Fibroblast of skin of back (primary cell): ENCODE measurements at regions not wholly inside any gene's neighbourhood (a gene's known extent, or its start where the extent isn't known, plus 50 kb on each side); places are given as distances from the start of the nearest gene placed in this dataset.

Experiments
- DNase-seq: peaks from one replicate; pipeline ENCODE4 v3.0.0-alpha.2; 2013

- DNase-seq: no peak
Observed at GRCh38 chr22:49297871-49298721, 529.6 kb downstream of the BRD1 start.

- no peak for DNase-seq
Observed at GRCh38 chr22:49297286-49297870, 530.3 kb downstream of the BRD1 start.

GRCh38 chr22:49296561-49296960 lies 531.1 kb downstream of the BRD1 start:
- no peak for DNase-seq

- no peak for DNase-seq
Observed at GRCh38 chr22:49295851-49296560, 531.7 kb downstream of the BRD1 start.

GRCh38 chr22:49295465-49295743 lies 532.3 kb downstream of the BRD1 start:
- no peak for DNase-seq

- no peak for DNase-seq
Observed at GRCh38 chr22:49294656-49295464, 532.8 kb downstream of the BRD1 start.

GRCh38 chr22:49292909-49293308 lies 534.8 kb downstream of the BRD1 start:
- no peak for DNase-seq

- no peak for DNase-seq
Observed at GRCh38 chr22:49291781-49292180, 535.9 kb downstream of the BRD1 start.

GRCh38 chr22:49291169-49291568 lies 536.5 kb downstream of the BRD1 start:
- no peak for DNase-seq

GRCh38 chr22:49290711-49291110 lies 537.0 kb downstream of the BRD1 start:
- DNase-seq: no peak

- no peak for DNase-seq
Observed at GRCh38 chr22:49289822-49290679, 537.6 kb downstream of the BRD1 start.

- DNase-seq: no peak
Observed at GRCh38 chr22:49286181-49286760, 541.4 kb downstream of the BRD1 start.

GRCh38 chr22:49284931-49285330 lies 542.7 kb downstream of the BRD1 start:
- no peak for DNase-seq

- no peak for DNase-seq
Observed at GRCh38 chr22:49284056-49284784, 543.5 kb downstream of the BRD1 start.

- no peak for DNase-seq
Observed at GRCh38 chr22:49282596-49282995, 545.1 kb downstream of the BRD1 start.

- DNase-seq: peak; percentile 11
Observed at GRCh38 chr22:49281467-49282340, 546.0 kb downstream of the BRD1 start.

GRCh38 chr22:49278340-49278739 lies 549.3 kb downstream of the BRD1 start:
- no peak for DNase-seq

- DNase-seq: no peak
Observed at GRCh38 chr22:49276567-49276966, 551.1 kb downstream of the BRD1 start.

- no peak for DNase-seq
Observed at GRCh38 chr22:49274754-49275380, 552.8 kb downstream of the BRD1 start.
